CD4-positive, alpha-beta T cell (primary cell): ENCODE measurements at regions not wholly inside any gene's neighbourhood (a gene's known extent, or its start where the extent isn't known, plus 50 kb on each side); places are given as distances from the start of the nearest gene placed in this dataset.

Experiments used
- ATAC-seq: fragments of 200-7000 bp; cut with Tn5 transposase; one replicate; pipeline ENCODE4 v1.10.0; 2022; ENCODE audit warnings: mild to moderate bottlenecking; ENCODE audit not compliant: poor library complexity
- CTCF ChIA-PET: fragments of 350-600 bp; sonication (Branson Sonifier 250); formaldehyde crosslinking; loops from one replicate; lab custom pipeline; 2021; ENCODE audit warnings: antibody characterized with exemption, inconsistent platforms; lab: Charles Lee
- POLR2A ChIA-PET: fragments of 350-600 bp; sonication (Branson Sonifier 250); formaldehyde crosslinking; loops from one replicate; lab custom pipeline; 2021; ENCODE audit warnings: antibody characterized with exemption, inconsistent platforms; lab: Charles Lee
- DNase-seq, 14 experiments: peaks; one replicate each; pipeline ENCODE4 v3.0.0-alpha.2; 2013 to 2020; ENCODE audit warnings: mixed read lengths in 2 of 14
- H3K27ac ChIP-seq, 2 donors: one replicate each; pipeline versions ENCODE4 v1.5.1 to v1.7.0; 2013; ENCODE audit warnings: low read length in 2 of 2, low read depth in 1 of 2, mild to moderate bottlenecking in 1 of 2
- H3K27me3 ChIP-seq, 2 experiments: 1 replicate in 1 of 2; 2 replicates in 1 of 2; pipeline versions ENCODE4 v1.6.1 to v1.7.0; 2013; ENCODE audit warnings: low read length in 2 of 2, control low read depth in 1 of 2, mild to moderate bottlenecking in 1 of 2, moderate library complexity in 1 of 2; ENCODE audit not compliant: insufficient read depth in 2 of 2, control insufficient read depth in 1 of 2
- H3K36me3 ChIP-seq: one replicate; pipeline ENCODE4 v1.6.1; 2013; ENCODE audit warnings: low read length, control low read depth; ENCODE audit not compliant: insufficient read depth
- H3K4me1 ChIP-seq: one replicate; pipeline ENCODE4 v1.6.1; 2013; ENCODE audit warnings: low read length, control low read depth; ENCODE audit not compliant: insufficient read depth
- H3K4me3 ChIP-seq: one replicate; pipeline ENCODE4 v1.5.1; 2013; ENCODE audit warnings: mild to moderate bottlenecking, low read length, moderate library complexity
- H3K9me3 ChIP-seq, 2 experiments: 1 replicate in 1 of 2; 2 replicates in 1 of 2; pipeline versions ENCODE4 v1.6.1 to v1.7.0; 2013; ENCODE audit warnings: low read length in 2 of 2, mild to moderate bottlenecking in 2 of 2, control low read depth in 1 of 2, moderate library complexity in 1 of 2; ENCODE audit not compliant: control insufficient read depth in 1 of 2, insufficient read depth in 1 of 2
- H3K27ac Mint-ChIP-seq: one replicate; pipeline ENCODE4 v1.8.0; 2020; ENCODE audit warnings: mixed read lengths
- H3K27me3 Mint-ChIP-seq: one replicate; pipeline ENCODE4 v1.8.0; 2021; ENCODE audit warnings: mixed read lengths
- H3K36me3 Mint-ChIP-seq: one replicate; pipeline ENCODE4 v1.8.0; 2021; ENCODE audit warnings: low read depth, mixed read lengths
- H3K4me1 Mint-ChIP-seq: one replicate; pipeline ENCODE4 v1.8.0; 2021; ENCODE audit warnings: low read depth, mixed read lengths
- H3K4me3 Mint-ChIP-seq: one replicate; pipeline ENCODE4 v1.8.0; 2020; ENCODE audit warnings: mild to moderate bottlenecking, mixed read lengths
- H3K9me3 Mint-ChIP-seq: one replicate; pipeline ENCODE4 v1.8.0; 2020; ENCODE audit warnings: mixed read lengths
- intact Hi-C, 2 experiments: fragments of 100-400 bp; cut with DNase I in 1 of 2; cut with micrococcal nuclease in 1 of 2; formaldehyde crosslinking; loops; one replicate each; pipeline versions ENCODE4 v1.15.1 to v1.9.0; 2023 to 2025; cut with DNase I, micrococcal nuclease
- TF ChIP-seq, protein P1 (sequence below): fragments of 200-600 bp; IDR thresholded peaks from one replicate; pipeline ENCODE4 v1.8.0; 2022; ENCODE audit warnings: antibody characterized with exemption, mild to moderate bottlenecking

DNA sequence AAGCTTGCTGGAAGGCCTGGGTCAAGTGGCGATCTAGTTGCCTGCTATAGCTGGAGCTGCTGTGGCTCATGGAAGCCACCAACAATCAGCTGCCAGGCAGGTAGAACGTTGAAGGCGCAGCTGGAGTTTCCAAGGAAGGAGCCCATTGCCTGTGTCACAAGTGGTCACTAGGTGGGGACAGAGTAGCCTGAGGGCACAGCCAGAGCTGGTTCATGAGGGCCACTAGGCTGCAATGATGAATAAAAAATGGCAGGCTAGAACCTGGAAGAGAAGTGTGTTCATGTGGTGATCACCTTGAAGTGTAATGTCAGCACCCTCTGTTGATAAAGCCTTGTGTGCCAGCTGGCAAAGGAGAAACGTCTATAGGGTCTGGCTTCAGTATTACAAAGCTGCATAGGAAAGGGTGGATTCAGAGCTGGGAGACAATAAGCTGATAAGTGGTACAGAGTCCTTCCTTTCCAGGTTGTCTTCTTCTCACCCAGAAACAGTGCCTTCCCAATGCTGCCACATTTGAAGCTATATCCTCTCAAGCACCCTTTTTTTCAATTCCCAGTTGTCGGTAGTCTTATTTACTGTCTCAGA lies 165.8 kb downstream of the EMP1 start:
- CTCF ChIA-PET: interaction anchor here (0.7 to 1.3 kb wide), 2 partner anchors 9 to 64 kb away, joined by 3 to 6 read pairs; no protein-coding TSS in a partner anchor
- Mint-ChIP-seq H3K4me1 (no peaks in the 10 kb centered on the region), H3K27ac (no peak overlapping the region), H3K9me3 (peaks cover 4% of the 10 kb centered on the region), H3K4me3 (no peak overlapping the region), H3K27me3 (peaks cover 50% of the 10 kb centered on the region), H3K36me3 (no peaks in the 10 kb centered on the region)
- intact Hi-C loops: no loop called here
- Histone ChIP-seq H3K36me3 (no peaks in the 10 kb centered on the region), H3K9me3 (peaks cover 0 to 9% of the 10 kb centered on the region in 2 experiments), H3K4me3 (no peak overlapping the region), H3K4me1 (no peaks in the 10 kb centered on the region), H3K27me3 (peaks cover 4 to 13% of the 10 kb centered on the region in 2 experiments), H3K27ac (no peak overlapping the region)
- POLR2A ChIA-PET: no interaction called here
- ATAC-seq: no peak
- TF ChIP-seq, protein P1, sequence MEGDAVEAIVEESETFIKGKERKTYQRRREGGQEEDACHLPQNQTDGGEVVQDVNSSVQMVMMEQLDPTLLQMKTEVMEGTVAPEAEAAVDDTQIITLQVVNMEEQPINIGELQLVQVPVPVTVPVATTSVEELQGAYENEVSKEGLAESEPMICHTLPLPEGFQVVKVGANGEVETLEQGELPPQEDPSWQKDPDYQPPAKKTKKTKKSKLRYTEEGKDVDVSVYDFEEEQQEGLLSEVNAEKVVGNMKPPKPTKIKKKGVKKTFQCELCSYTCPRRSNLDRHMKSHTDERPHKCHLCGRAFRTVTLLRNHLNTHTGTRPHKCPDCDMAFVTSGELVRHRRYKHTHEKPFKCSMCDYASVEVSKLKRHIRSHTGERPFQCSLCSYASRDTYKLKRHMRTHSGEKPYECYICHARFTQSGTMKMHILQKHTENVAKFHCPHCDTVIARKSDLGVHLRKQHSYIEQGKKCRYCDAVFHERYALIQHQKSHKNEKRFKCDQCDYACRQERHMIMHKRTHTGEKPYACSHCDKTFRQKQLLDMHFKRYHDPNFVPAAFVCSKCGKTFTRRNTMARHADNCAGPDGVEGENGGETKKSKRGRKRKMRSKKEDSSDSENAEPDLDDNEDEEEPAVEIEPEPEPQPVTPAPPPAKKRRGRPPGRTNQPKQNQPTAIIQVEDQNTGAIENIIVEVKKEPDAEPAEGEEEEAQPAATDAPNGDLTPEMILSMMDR: peak; percentile 20
- peak in 7 of 14 experiments; percentile 9 to 35 (median 25) for DNase-seq

DNA sequence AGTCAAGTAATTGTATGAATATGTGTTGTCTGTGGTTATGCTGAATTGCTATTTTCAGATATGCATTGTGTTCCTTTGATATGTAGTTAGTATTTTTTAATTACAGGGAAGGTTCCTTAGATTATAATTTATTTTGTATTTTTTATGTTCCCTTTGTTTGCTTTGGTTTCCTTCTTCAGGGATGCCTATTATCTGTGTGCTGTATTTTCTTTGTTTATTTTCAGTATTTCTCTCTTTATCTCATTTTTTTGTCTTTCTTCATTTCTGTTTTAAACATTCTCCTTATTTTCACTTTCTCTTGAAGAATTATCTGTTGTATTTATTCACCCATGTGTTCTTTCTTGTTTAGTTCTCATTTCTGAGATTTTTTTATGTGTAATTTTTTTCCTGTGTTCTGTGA lies 163.1 kb downstream of the EMP1 start:
- Mint-ChIP-seq H3K4me3 (no peak overlapping the region), H3K4me1 (no peaks in the 10 kb centered on the region), H3K27ac (no peak overlapping the region), H3K36me3 (no peaks in the 10 kb centered on the region), H3K27me3 (peaks cover 46% of the 10 kb centered on the region), H3K9me3 (peaks cover under 1% of the 10 kb centered on the region)
- DNase-seq (no peak), ATAC-seq (no peak)
- POLR2A ChIA-PET: no interaction called here
- no peaks in the 10 kb centered on the region for H3K9me3 ChIP-seq
- intact Hi-C loops: no loop called here
- CTCF ChIA-PET: interaction anchor here (1.3 kb wide), 1 partner anchor 12 kb away, joined by 4 read pairs; no protein-coding TSS in a partner anchor
- H3K4me1 ChIP-seq: no peaks in the 10 kb centered on the region
- no peak overlapping the region for H3K4me3 ChIP-seq
- no peaks in the 10 kb centered on the region for H3K36me3 ChIP-seq
- no peak overlapping the region for H3K27ac ChIP-seq
- TF ChIP-seq, protein P1: no peak
- peaks cover 13 to 17% of the 10 kb centered on the region in 2 experiments for H3K27me3 ChIP-seq

DNA sequence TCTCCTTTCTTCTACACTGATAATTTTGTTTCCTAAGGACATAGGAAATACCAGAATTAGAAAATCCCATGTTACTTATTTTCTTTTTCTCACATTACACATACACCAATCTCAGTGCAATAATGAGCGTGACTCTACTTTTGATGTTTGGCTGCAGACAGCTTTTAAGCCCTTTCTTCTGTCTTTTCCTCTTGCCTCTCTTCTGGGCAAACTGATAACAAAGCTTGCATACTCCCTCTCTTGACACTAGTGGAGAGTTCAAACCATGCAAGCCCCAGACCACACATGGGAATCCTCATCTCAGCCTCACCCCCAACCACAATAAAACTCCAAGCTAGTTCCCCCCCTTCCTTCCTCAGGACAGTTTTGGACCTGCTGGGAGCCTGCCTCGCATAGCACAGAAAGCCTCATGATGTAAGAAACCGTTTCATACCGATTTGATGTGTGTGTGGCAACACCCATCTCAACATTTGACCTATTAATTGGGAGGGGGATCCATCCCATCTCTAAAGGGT lies 161.9 kb downstream of the EMP1 start:
- Mint-ChIP-seq H3K36me3 (no peaks in the 10 kb centered on the region), H3K4me1 (no peaks in the 10 kb centered on the region), H3K27me3 (peaks cover 38% of the 10 kb centered on the region), H3K4me3 (no peak overlapping the region), H3K27ac (no peak overlapping the region), H3K9me3 (no peaks in the 10 kb centered on the region)
- Histone ChIP-seq H3K36me3 (no peaks in the 10 kb centered on the region), H3K4me3 (no peak overlapping the region), H3K9me3 (no peaks in the 10 kb centered on the region), H3K27ac (no peak overlapping the region), H3K27me3 (peaks cover 13 to 17% of the 10 kb centered on the region in 2 experiments), H3K4me1 (no peaks in the 10 kb centered on the region)
- TF ChIP-seq, protein P1: no peak
- POLR2A ChIA-PET: no interaction called here
- no peak for ATAC-seq
- DNase-seq: no peak
- CTCF ChIA-PET: interaction anchor here (1.0 kb wide), 1 partner anchor 23 kb away, joined by 3 read pairs; no protein-coding TSS in a partner anchor
- intact Hi-C loops: no loop called here
